ENCODE measurements at regions not wholly inside any gene's neighbourhood (a gene's known extent, or its start where the extent isn't known, plus 50 kb on each side); places are given as distances from the start of the nearest gene placed in this dataset.

- TF ChIP-seq, protein P1, sequence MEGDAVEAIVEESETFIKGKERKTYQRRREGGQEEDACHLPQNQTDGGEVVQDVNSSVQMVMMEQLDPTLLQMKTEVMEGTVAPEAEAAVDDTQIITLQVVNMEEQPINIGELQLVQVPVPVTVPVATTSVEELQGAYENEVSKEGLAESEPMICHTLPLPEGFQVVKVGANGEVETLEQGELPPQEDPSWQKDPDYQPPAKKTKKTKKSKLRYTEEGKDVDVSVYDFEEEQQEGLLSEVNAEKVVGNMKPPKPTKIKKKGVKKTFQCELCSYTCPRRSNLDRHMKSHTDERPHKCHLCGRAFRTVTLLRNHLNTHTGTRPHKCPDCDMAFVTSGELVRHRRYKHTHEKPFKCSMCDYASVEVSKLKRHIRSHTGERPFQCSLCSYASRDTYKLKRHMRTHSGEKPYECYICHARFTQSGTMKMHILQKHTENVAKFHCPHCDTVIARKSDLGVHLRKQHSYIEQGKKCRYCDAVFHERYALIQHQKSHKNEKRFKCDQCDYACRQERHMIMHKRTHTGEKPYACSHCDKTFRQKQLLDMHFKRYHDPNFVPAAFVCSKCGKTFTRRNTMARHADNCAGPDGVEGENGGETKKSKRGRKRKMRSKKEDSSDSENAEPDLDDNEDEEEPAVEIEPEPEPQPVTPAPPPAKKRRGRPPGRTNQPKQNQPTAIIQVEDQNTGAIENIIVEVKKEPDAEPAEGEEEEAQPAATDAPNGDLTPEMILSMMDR (conservative IDR thresholded peaks at IDR 0.05 in 1 of 2, IDR thresholded peaks at IDR 0.05 in 1 of 2; ENCODE audit: extremely low read depth in 1 of 2, insufficient read depth in 1 of 2, low read depth in 1 of 2, low read length in 2 of 2) = no peak
- TF ChIP-seq EZH2 (IDR thresholded peaks at IDR 0.05; ENCODE audit: borderline replicate concordance, low read length) = no peak
Measured at GRCh38 chr12:77439749-77440148, 374.4 kb upstream of the E2F7 start.
